ENCODE measurements at regions not wholly inside any gene's neighbourhood (a gene's known extent, or its start where the extent isn't known, plus 50 kb on each side); places are given as distances from the start of the nearest gene placed in this dataset.

DNA sequence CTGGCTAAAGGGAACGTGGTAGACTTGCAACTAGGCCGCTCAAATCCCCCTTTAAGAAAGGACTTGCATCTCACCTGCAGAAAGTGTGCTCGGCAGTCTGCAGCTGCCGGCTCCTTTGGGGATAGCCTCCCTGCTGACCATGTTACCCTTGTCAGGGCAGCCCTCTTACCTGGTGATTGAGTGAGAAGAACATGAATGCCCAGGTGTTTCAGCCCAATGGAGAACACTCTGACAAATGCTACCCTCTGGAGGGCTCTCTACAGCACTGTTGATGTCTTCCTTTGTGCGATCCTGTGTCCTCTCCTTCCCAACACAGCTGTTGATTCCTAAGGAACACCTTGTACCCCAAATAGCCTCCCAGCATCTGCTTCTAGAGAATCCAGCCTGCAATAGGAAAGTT lies 178.7 kb upstream of the LDB2 start:
- H3K9me3 Mint-ChIP-seq: no peaks in the 10 kb centered on the region

DNA sequence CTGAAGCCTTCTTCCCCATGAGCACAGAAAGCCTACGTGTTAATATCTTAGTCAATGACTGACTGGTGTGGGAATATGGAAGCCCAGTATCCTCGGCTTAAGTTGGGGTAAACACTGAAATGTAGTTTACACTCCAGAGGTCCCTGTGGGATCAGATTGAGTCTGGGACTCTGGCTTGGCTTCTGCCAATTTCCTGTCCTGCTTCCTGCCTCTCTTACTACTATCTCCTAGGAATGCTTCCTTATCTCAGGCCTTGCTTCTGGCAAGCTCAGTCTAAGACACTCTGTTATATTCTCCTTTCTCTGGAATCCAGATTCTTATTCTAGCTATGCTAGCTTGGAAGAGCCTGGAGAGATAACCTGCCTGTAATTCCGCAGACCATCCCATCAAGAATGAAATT lies 174.0 kb upstream of the LDB2 start:
- Mint-ChIP-seq H3K9me3 (no peaks in the 10 kb centered on the region), H3K27ac (no peak overlapping the region), H3K27me3 (peaks cover 6% of the 10 kb centered on the region), H3K36me3 (no peaks in the 10 kb centered on the region), H3K4me1 (no peaks in the 10 kb centered on the region), H3K4me3 (no peak overlapping the region)

More for the DNA sequence above, 178.7 kb upstream of the LDB2 start:
- no peaks in the 10 kb centered on the region for H3K4me1 Mint-ChIP-seq
- no peak overlapping the region for H3K27ac Mint-ChIP-seq
- no peak overlapping the region for H3K4me3 Mint-ChIP-seq
- H3K36me3 Mint-ChIP-seq: no peaks in the 10 kb centered on the region
- peaks cover 3% of the 10 kb centered on the region for H3K27me3 Mint-ChIP-seq

DNA sequence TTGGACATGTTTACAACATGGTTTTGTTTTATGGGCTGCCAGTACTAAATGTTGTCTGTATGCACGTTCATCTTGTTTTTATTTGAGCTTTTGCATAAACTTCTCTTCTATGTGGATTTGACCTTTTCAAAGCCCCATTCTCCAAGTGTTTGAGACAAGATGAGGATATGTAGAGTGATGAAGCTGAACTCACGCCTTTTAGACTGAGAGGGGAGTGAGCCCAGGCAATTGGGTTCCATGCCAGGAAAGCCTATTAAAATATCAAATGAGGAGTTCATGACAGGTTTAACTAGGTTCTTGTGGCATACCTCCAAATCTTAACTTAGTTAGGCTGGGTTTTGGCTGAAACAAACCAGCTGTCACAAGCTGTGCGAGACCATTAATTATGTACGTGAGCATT lies 170.4 kb upstream of the LDB2 start:
- Mint-ChIP-seq H3K9me3 (no peaks in the 10 kb centered on the region), H3K27ac (no peak overlapping the region), H3K36me3 (no peaks in the 10 kb centered on the region), H3K4me1 (no peaks in the 10 kb centered on the region), H3K27me3 (peaks cover 6% of the 10 kb centered on the region), H3K4me3 (no peak overlapping the region)

DNA sequence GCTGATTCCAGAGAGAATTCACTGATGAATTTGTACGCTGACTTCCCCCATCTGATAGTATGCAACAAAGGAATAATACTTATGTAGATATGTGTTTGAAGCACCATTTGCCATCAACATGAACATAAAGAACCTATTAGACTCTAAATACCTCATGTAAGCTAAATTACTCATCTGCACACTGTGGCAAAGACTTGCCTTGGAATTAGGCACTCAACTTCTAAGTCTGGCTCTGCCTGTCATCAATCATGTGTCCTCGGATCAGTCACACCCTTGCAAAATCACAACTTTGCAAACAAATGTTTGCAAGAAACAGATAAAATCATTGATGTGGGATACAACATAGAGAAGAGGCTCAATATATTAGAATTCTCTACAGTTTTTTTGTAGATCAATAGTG lies 169.9 kb upstream of the LDB2 start:
- Mint-ChIP-seq H3K36me3 (no peaks in the 10 kb centered on the region), H3K4me1 (no peaks in the 10 kb centered on the region), H3K9me3 (no peaks in the 10 kb centered on the region), H3K4me3 (no peak overlapping the region), H3K27ac (no peak overlapping the region), H3K27me3 (peaks cover 6% of the 10 kb centered on the region)

DNA sequence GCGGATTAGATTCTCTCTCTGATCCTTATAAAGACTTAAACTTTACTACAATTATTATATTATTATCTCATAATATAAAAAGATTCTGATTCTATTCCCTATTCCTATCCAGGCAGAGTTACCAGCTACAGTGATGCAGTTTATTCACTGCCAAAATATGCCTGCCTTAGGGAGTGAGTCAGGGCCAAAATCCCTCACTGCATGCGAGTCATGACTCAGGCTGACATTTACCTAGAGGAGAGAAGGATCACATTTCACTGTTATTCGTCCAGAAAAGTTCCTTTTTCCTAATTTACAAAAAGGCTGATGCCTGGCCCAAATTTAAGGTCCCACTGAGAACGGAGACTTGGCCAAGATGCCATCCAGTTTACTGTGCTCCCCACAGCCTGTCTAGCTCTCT lies 168.5 kb upstream of the LDB2 start:
- no peaks in the 10 kb centered on the region for H3K9me3 Mint-ChIP-seq
- no peaks in the 10 kb centered on the region for H3K36me3 Mint-ChIP-seq
- H3K27ac Mint-ChIP-seq: no peak overlapping the region
- H3K4me1 Mint-ChIP-seq: no peaks in the 10 kb centered on the region
- H3K27me3 Mint-ChIP-seq: peaks cover 4% of the 10 kb centered on the region
- no peak overlapping the region for H3K4me3 Mint-ChIP-seq

DNA sequence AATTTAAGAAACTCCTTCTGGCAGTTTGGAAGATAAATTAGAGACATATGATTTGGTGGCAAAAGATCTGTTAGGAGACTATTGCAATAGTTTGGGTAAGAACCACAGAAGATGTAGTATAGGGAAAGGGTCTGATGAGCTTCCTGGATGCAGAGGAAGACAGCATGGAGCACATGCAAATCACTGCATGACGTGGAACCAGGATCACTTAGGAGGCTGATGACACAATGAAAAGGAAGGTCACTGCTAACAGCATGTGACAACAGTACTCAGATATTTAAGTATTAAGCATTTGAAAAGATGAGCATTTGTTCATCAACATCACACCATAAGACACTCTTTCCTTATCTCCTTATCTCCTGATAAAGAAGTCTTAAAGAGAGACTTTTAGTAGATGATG lies 167.8 kb upstream of the LDB2 start:
- Mint-ChIP-seq H3K36me3 (no peaks in the 10 kb centered on the region), H3K4me1 (no peaks in the 10 kb centered on the region), H3K27ac (no peak overlapping the region), H3K27me3 (peaks cover 4% of the 10 kb centered on the region), H3K4me3 (no peak overlapping the region), H3K9me3 (no peaks in the 10 kb centered on the region)

DNA sequence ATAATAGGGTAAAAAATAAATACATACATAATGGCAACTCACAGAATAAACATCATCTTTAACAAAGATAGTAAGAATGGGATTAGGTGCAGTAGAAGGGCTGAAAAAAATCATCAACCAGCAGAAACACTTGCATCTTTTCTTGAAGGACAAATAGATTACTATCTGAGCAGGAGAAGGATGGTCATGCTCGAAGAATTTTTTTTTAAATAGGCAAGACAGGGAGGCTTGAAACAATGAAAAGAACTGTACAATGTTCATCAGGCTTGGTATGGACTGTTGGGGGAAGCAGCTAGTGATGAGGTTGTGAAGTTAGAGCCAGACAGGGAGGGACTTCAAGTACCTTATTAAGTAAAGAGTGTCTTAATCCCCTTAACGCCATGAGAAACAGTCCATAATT lies 167.4 kb upstream of the LDB2 start:
- no peaks in the 10 kb centered on the region for H3K9me3 Mint-ChIP-seq
- no peaks in the 10 kb centered on the region for H3K36me3 Mint-ChIP-seq
- H3K4me3 Mint-ChIP-seq: no peak overlapping the region
- no peak overlapping the region for H3K27ac Mint-ChIP-seq
- no peaks in the 10 kb centered on the region for H3K4me1 Mint-ChIP-seq
- H3K27me3 Mint-ChIP-seq: peaks cover 5% of the 10 kb centered on the region

DNA sequence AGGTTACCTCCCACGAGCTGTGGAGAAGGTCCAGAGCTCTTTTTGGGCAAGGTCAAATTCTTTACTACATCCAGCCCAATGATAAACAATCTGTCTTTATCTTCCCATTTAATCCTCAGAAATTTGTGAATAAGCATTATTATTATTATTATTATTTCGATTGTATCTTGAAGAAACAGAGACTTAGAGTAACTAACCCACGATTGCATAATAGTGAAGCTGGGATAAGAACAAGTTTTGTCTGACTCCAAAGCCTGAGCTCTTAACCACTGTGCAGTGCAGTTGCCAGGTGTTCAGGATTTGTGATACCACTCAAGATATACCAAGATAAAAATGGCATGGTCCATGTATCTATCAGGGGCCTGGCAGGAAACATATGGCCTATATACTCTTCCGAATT lies 166.5 kb upstream of the LDB2 start:
- peaks cover 6% of the 10 kb centered on the region for H3K27me3 Mint-ChIP-seq
- no peaks in the 10 kb centered on the region for H3K4me1 Mint-ChIP-seq
- no peak overlapping the region for H3K4me3 Mint-ChIP-seq
- no peaks in the 10 kb centered on the region for H3K36me3 Mint-ChIP-seq
- peaks cover 1% of the 10 kb centered on the region for H3K9me3 Mint-ChIP-seq
- no peak overlapping the region for H3K27ac Mint-ChIP-seq

DNA sequence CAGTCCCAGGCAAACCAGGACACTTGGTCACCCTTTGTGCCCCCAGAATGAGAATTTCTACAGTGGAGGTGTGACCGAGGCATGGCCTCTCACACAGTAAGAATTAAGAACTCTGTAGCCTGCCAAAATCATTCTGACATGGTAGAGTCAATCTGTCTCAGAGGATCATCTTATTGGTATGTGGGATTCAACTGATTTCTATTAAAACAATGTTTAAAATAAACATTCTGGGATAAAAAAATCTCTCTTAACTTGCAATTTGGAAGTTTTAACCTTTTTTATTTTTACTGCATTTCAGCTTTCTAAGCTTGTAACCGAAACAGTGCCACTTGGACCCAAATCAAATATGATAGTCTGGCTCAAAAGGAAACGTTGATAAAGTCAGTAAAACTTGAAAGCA lies 165.4 kb upstream of the LDB2 start:
- peaks cover 3% of the 10 kb centered on the region for H3K27me3 Mint-ChIP-seq
- H3K27ac Mint-ChIP-seq: no peak overlapping the region
- H3K9me3 Mint-ChIP-seq: peaks cover 4% of the 10 kb centered on the region
- H3K4me1 Mint-ChIP-seq: no peaks in the 10 kb centered on the region
- no peak overlapping the region for H3K4me3 Mint-ChIP-seq
- H3K36me3 Mint-ChIP-seq: no peaks in the 10 kb centered on the region

DNA sequence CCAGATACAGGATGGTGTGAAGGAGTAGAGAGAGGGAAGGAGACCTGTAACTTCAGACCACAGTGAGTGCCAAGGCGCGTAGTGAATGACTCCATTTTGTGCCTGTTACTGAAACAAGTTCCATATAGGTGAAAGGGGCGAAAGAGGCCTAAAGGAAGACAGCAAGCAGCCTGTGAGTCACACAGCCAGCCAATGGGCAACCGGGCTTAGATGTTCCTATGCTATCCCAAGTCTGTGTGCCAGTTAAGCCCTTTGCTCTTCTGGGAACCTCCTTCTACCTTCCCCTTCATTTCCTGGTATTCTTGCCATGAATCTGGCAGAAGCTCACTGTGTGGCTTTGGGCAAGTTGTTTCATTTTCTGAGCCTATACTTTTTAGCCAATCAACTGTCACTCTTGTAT lies 161.8 kb upstream of the LDB2 start:
- Mint-ChIP-seq H3K36me3 (no peaks in the 10 kb centered on the region), H3K27me3 (peaks cover 6% of the 10 kb centered on the region), H3K27ac (no peak overlapping the region), H3K9me3 (peaks cover 4% of the 10 kb centered on the region), H3K4me3 (no peak overlapping the region), H3K4me1 (no peaks in the 10 kb centered on the region)

DNA sequence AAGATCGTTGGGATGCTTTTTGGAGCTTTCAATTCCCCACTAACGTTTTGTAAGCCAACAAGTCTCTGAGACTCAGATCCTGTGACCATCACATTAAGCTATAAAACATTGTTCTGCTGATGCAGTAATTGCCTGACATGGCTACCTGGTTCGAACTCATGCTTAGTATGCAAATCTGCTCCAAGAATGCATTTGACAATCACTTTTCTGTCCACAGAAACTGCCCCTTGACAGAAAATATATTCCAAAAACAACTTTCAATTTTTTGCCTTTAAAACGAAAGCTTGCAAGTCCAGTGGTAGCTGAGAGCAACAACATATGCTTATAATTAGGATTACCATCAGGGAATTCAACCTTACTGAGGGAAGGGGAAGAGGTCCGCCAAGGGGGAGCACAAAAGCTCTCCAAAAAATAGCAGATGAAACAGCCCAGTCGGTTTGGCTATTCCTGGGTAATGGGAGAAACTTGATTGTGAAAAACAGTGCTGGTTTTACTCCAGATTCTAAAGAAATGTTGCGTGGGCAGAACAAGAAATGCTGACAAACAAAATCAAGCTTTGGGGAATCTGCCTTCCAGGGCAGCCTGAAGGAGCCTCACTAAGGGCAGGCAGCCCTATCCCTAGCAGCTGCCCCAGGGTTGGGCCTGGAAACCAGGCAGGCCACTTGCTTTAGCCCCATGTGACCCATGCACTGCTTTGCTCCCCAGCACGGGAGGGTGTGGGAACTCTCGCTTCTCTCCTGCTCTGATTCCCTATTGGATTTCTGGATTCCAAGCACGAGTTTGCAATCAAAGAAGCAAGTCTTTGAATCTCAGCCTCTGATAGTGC lies 160.7 kb upstream of the LDB2 start:
- H3K4me3 Mint-ChIP-seq: no peak overlapping the region
- H3K4me1 Mint-ChIP-seq: no peaks in the 10 kb centered on the region
- H3K27me3 Mint-ChIP-seq: peaks cover 8% of the 10 kb centered on the region
- no peak overlapping the region for H3K27ac Mint-ChIP-seq
- H3K36me3 Mint-ChIP-seq: no peaks in the 10 kb centered on the region
- peaks cover 4% of the 10 kb centered on the region for H3K9me3 Mint-ChIP-seq

DNA sequence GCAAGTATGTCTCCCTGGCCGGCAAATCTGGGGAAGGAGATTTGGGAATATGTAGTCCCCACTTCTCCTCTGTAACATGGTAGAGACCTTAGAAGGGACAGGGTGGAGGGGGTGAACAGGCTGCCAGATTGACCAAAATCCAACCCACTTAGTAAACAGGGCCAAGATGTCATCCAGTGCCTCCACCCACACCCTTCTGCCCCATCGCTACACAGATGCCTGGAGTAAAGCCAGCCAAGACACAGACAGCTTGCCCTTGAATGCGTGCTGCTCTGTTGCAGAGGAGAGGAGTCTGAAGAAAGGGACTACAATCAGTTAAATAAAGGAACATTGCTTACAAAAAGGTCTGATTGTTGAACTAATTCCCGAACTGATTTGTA lies 160.1 kb upstream of the LDB2 start:
- peaks cover 4% of the 10 kb centered on the region for H3K9me3 Mint-ChIP-seq
- no peaks in the 10 kb centered on the region for H3K4me1 Mint-ChIP-seq
- H3K27me3 Mint-ChIP-seq: peaks cover 8% of the 10 kb centered on the region
- no peak overlapping the region for H3K4me3 Mint-ChIP-seq
- H3K36me3 Mint-ChIP-seq: no peaks in the 10 kb centered on the region
- no peak overlapping the region for H3K27ac Mint-ChIP-seq

DNA sequence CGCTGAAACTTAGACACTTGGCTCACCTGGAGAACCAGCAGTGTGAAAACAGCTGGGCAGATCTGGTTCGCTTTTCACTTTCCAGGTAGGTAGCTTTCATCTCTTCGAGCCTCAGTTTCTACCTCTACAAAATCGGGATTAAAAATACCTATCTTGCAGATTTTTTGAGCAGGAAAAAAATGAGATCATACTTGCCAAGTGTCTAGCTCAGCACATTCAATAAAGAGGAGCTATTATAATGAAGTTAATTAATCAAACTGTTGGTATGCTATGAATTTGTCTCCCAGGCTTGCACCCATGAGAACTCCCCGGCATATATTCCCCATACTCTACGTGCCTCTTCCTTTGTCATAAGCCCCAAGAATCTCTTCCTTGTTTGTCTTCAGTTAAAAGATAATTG lies 158.6 kb upstream of the LDB2 start:
- Mint-ChIP-seq H3K36me3 (no peaks in the 10 kb centered on the region), H3K27me3 (peaks cover 7% of the 10 kb centered on the region), H3K4me3 (no peak overlapping the region), H3K4me1 (no peaks in the 10 kb centered on the region), H3K9me3 (peaks cover 4% of the 10 kb centered on the region), H3K27ac (no peak overlapping the region)

DNA sequence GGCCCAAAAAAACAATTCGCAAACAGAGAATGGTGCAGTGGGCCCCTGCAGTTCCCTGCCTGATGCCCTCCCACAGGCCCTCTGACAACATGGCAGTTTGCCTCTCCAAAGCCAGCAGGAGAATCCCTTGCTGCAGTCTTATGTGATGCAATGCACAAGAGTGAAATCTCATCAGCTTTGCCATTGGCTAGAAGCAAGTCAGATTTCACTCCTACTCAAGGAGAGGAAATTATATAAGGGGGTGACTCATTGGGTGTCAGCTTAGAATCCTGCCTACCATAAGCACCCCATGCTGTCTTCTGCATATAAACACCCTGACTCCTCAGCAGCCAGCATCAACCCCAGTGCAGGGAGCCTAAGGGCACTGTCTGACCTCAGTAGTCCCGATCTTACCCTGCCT lies 157.3 kb upstream of the LDB2 start:
- Mint-ChIP-seq H3K4me3 (no peak overlapping the region), H3K36me3 (no peaks in the 10 kb centered on the region), H3K4me1 (no peaks in the 10 kb centered on the region), H3K27me3 (peaks cover 6% of the 10 kb centered on the region), H3K9me3 (peaks cover 4% of the 10 kb centered on the region), H3K27ac (no peak overlapping the region)

DNA sequence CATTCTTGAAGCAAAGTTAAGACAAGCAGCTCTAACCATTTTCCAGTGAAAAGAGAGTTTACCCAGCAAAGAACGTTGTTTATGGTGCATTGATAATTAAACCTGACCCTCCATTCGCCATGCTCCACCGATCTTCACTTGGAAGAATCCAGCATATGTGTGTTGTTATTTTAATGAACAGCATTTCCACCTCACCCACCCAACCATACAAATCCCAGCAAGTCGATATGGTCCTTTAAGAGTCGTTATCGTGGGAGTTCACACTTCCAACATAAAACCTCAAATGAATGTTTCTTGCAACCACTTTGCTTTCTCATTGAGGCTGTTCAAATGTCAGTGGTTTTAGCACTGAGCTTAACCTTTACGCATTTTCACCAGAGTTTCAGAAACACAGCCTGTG lies 147.4 kb upstream of the LDB2 start:
- no peaks in the 10 kb centered on the region for H3K4me1 Mint-ChIP-seq
- no peaks in the 10 kb centered on the region for H3K36me3 Mint-ChIP-seq
- peaks cover 5% of the 10 kb centered on the region for H3K9me3 Mint-ChIP-seq
- no peak overlapping the region for H3K4me3 Mint-ChIP-seq
- no peak overlapping the region for H3K27ac Mint-ChIP-seq
- no peaks in the 10 kb centered on the region for H3K27me3 Mint-ChIP-seq

DNA sequence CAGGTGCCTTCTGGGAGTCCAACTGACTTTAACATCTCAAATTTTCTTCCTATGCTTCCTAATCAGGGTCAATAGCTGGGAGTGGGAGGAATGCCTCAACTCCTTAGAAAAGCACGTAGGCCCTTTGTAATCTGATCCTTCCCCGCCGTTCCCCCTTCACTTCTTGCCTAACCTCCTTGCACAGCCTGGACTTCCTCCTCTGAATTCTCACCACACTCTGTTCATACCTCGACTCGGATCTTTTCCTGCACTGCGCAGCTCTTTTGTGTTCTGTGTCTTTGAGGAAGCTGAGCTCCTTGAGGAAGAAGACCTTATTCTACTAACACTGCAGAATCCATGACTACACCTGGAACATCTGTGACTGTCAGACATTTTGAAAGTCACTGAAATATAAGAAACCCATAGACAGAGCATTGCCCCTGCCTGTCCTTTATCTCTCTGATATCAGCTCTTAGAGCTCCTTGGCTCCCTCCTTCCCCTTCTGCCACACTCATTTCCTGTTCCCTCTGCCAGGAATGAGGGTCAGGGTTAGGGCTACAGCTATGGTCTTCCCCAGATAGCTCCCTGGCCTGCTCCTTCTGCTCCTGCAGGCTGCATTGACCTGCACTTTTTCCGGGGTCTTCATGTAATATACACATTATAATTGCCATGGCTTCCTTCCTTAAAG lies 140.2 kb upstream of the LDB2 start:
- peaks cover 2% of the 10 kb centered on the region for H3K27me3 Mint-ChIP-seq
- H3K9me3 Mint-ChIP-seq: no peaks in the 10 kb centered on the region
- H3K4me1 Mint-ChIP-seq: no peaks in the 10 kb centered on the region
- H3K27ac Mint-ChIP-seq: no peak overlapping the region
- no peak overlapping the region for H3K4me3 Mint-ChIP-seq
- no peaks in the 10 kb centered on the region for H3K36me3 Mint-ChIP-seq

DNA sequence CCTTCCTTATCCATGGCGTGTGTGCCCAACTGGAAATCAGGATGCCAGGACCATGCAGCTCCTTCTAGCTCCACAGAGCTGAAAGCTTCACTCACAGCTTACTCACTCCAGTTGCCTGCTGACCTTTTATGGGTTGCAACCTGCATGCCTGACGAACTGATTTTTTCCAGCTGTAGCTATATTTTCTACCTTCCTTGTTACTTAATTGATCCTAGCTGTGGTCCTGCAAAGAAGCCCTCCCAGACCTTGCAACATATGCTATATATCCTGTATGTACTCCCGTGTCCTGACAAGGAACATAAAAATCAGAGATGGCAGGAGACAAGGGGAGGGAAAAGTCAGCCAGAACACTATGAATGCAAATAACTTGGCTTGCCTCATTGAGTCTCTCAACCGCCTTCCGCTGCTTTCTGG lies 135.3 kb upstream of the LDB2 start:
- H3K4me1 Mint-ChIP-seq: no peaks in the 10 kb centered on the region

More for the DNA sequence above, 135.3 kb upstream of the LDB2 start:
- Mint-ChIP-seq H3K4me3 (no peak overlapping the region), H3K9me3 (no peaks in the 10 kb centered on the region), H3K36me3 (no peaks in the 10 kb centered on the region), H3K27me3 (peaks cover 7% of the 10 kb centered on the region), H3K27ac (no peak overlapping the region)

Measured in activated naive CD4-positive, alpha-beta T cell treated with anti-CD3 and anti-CD28 coated beads, Interleukin-2, amount 50 U/mL, for 24 hours (primary cell).